ENCODE measurements at regions not wholly inside any gene's neighbourhood (a gene's known extent, or its start where the extent isn't known, plus 50 kb on each side); places are given as distances from the start of the nearest gene placed in this dataset.

GRCh38 chr10:45238896-45239295 is 76.5 kb downstream of the OR13A1 start:
- Mint-ChIP-seq H3K9me3 (ENCODE audit: low read depth) (no peaks in the 10 kb centered on the region), H3K36me3 (ENCODE audit: low read depth) (no peaks in the 10 kb centered on the region), H3K27ac (ENCODE audit: unreplicated experiment) (no peak overlapping the region), H3K4me1 (ENCODE audit: low read depth) (peaks cover 16% of the 10 kb centered on the region), H3K4me3 (ENCODE audit: unreplicated experiment) (no peak overlapping the region), H3K27me3 (ENCODE audit: low read depth) (peaks cover 8% of the 10 kb centered on the region)
- no peak for TF ChIP-seq CTCF (IDR thresholded peaks at IDR 0.05)
- DNase-seq (ENCODE audit: low spot score): no peak

GRCh38 chr10:45239642-45240041 is 75.8 kb downstream of the OR13A1 start:
- no peak for DNase-seq (ENCODE audit: low spot score)
- no peak for TF ChIP-seq CTCF (IDR thresholded peaks at IDR 0.05)
- Mint-ChIP-seq H3K4me1 (ENCODE audit: low read depth) (peaks cover 16% of the 10 kb centered on the region), H3K36me3 (ENCODE audit: low read depth) (no peaks in the 10 kb centered on the region), H3K27me3 (ENCODE audit: low read depth) (peaks cover 13% of the 10 kb centered on the region), H3K9me3 (ENCODE audit: low read depth) (no peaks in the 10 kb centered on the region), H3K4me3 (ENCODE audit: unreplicated experiment) (no peak overlapping the region), H3K27ac (ENCODE audit: unreplicated experiment) (peak overlapping the region; percentile 73)

GRCh38 chr10:45241865-45242520 is 73.4 kb downstream of the OR13A1 start:
- H3K4me3 Mint-ChIP-seq (ENCODE audit: unreplicated experiment): no peak overlapping the region
- no peak for DNase-seq (ENCODE audit: low spot score)
- H3K4me1 Mint-ChIP-seq (ENCODE audit: low read depth): peaks cover 9% of the 10 kb centered on the region
- H3K27me3 Mint-ChIP-seq (ENCODE audit: low read depth): peaks cover 21% of the 10 kb centered on the region
- H3K36me3 Mint-ChIP-seq (ENCODE audit: low read depth): no peaks in the 10 kb centered on the region
- no peaks in the 10 kb centered on the region for H3K9me3 Mint-ChIP-seq (ENCODE audit: low read depth)
- no peak for TF ChIP-seq CTCF (IDR thresholded peaks at IDR 0.05)
- no peak overlapping the region for H3K27ac Mint-ChIP-seq (ENCODE audit: unreplicated experiment)

- no peak for DNase-seq (ENCODE audit: low spot score)
- peaks cover 9% of the 10 kb centered on the region for H3K4me1 Mint-ChIP-seq (ENCODE audit: low read depth)
- no peaks in the 10 kb centered on the region for H3K36me3 Mint-ChIP-seq (ENCODE audit: low read depth)
- no peak for TF ChIP-seq CTCF (IDR thresholded peaks at IDR 0.05)
- H3K27ac Mint-ChIP-seq (ENCODE audit: unreplicated experiment): no peak overlapping the region
- H3K27me3 Mint-ChIP-seq (ENCODE audit: low read depth): peaks cover 31% of the 10 kb centered on the region
- no peak overlapping the region for H3K4me3 Mint-ChIP-seq (ENCODE audit: unreplicated experiment)
- no peaks in the 10 kb centered on the region for H3K9me3 Mint-ChIP-seq (ENCODE audit: low read depth)
These were observed 72.1 kb downstream of the OR13A1 start for GRCh38 chr10:45243261-45243660.

- no peak for DNase-seq (ENCODE audit: low spot score)
- H3K27me3 Mint-ChIP-seq (ENCODE audit: low read depth): peaks cover 47% of the 10 kb centered on the region
- TF ChIP-seq CTCF (IDR thresholded peaks at IDR 0.05): no peak
- H3K4me1 Mint-ChIP-seq (ENCODE audit: low read depth): peaks cover 6% of the 10 kb centered on the region
- no peaks in the 10 kb centered on the region for H3K9me3 Mint-ChIP-seq (ENCODE audit: low read depth)
- no peaks in the 10 kb centered on the region for H3K36me3 Mint-ChIP-seq (ENCODE audit: low read depth)
- no peak overlapping the region for H3K27ac Mint-ChIP-seq (ENCODE audit: unreplicated experiment)
- H3K4me3 Mint-ChIP-seq (ENCODE audit: unreplicated experiment): no peak overlapping the region
These were observed 68.9 kb downstream of the OR13A1 start for GRCh38 chr10:45246522-45246921.

All from chondrocyte (in vitro differentiated cells).